Adrenal gland (tissue), 5 donors: ENCODE measurements at regions not wholly inside any gene's neighbourhood (a gene's known extent, or its start where the extent isn't known, plus 50 kb on each side); places are given as distances from the start of the nearest gene placed in this dataset.

Experiments
- CTCF ChIP-seq, 6 experiments: fragments of 450-650 bp in 4 of 6; fragments of 200-600 bp in 2 of 6; sonication (generic) in 1 of 6; IDR thresholded peaks; 1 replicate in 5 of 6; 2 replicates in 1 of 6; pipeline versions ENCODE4 v1.5.1 to v1.8.0; 2016 to 2021; ENCODE audit warnings: antibody characterized with exemption in 6 of 6, mild to moderate bottlenecking in 2 of 6, moderate library complexity in 1 of 6
- POLR2A ChIP-seq, 2 donors: fragments of 450-650 bp; IDR thresholded peaks; one replicate each; pipeline ENCODE4 v1.6.1; 2017; ENCODE audit warnings: antibody characterized with exemption in 2 of 2, mild to moderate bottlenecking in 2 of 2, moderate library complexity in 1 of 2
- donor health status: DM: no; HTN: no; CAD: no.

GRCh38 chr9:110015759-110016158 is 192.2 kb downstream of the C9orf152 start:
- TF ChIP-seq CTCF (IDR thresholded peaks at IDR 0.05), result no peak
- no peak for TF ChIP-seq POLR2A (IDR thresholded peaks at IDR 0.05)
